H9 (cell line): ENCODE measurements at regions not wholly inside any gene's neighbourhood (a gene's known extent, or its start where the extent isn't known, plus 50 kb on each side); places are given as distances from the start of the nearest gene placed in this dataset.
"Not testable (repeated sequence)": the region's sequence is repeated elsewhere in the genome, so short reads cannot be mapped to it uniquely, and the experiment has no call there.

ENCODE experiments used
- DNase-seq: peaks from one replicate; pipeline ENCODE4 v3.0.0-alpha.2; 2017
- H2AFZ ChIP-seq: one replicate; pipeline ENCODE4 v1.6.1; 2013; ENCODE audit warnings: mild to moderate bottlenecking, low read length, control low read depth, moderate library complexity
- H2AK5ac ChIP-seq: 2 replicates; pipeline ENCODE4 v1.6.1; 2013; ENCODE audit warnings: low read length, control low read depth, mixed read lengths; ENCODE audit not compliant: insufficient read length
- H2BK120ac ChIP-seq: one replicate; pipeline ENCODE4 v1.6.1; 2013; ENCODE audit warnings: low read depth, mild to moderate bottlenecking, low read length, control low read depth, inconsistent platforms; ENCODE audit not compliant: poor library complexity, severe bottlenecking
- H2BK12ac ChIP-seq: 2 replicates; pipeline ENCODE4 v1.6.1; 2013; ENCODE audit warnings: low read length, control low read depth, mixed read lengths, low read depth; ENCODE audit not compliant: insufficient read length
- H2BK15ac ChIP-seq: 2 replicates; pipeline ENCODE4 v1.6.1; 2013; ENCODE audit warnings: low read depth, low read length, control low read depth
- H2BK20ac ChIP-seq: one replicate; pipeline ENCODE4 v1.6.1; 2013; ENCODE audit warnings: low read depth, mild to moderate bottlenecking, low read length, control low read depth, inconsistent platforms; ENCODE audit not compliant: poor library complexity, severe bottlenecking
- H2BK5ac ChIP-seq: 2 replicates; pipeline ENCODE4 v1.6.1; 2013; ENCODE audit warnings: low read length, control low read depth, mixed read lengths; ENCODE audit not compliant: insufficient read length
- H3K14ac ChIP-seq: 2 replicates; pipeline ENCODE4 v1.6.1; 2013; ENCODE audit warnings: low read length, control low read depth; ENCODE audit not compliant: insufficient read depth
- H3K18ac ChIP-seq: 2 replicates; pipeline ENCODE4 v1.6.1; 2013; ENCODE audit warnings: low read depth, mild to moderate bottlenecking, mixed read lengths, low read length, control low read depth; ENCODE audit not compliant: insufficient read length
- H3K23ac ChIP-seq: 2 replicates; pipeline ENCODE4 v1.6.1; 2013; ENCODE audit warnings: low read length, control low read depth, mixed read lengths, low read depth; ENCODE audit not compliant: insufficient read length
- H3K23me2 ChIP-seq: 2 replicates; pipeline ENCODE4 v1.6.1; 2013; ENCODE audit warnings: low read depth, mild to moderate bottlenecking, mixed read lengths, low read length, control low read depth; ENCODE audit not compliant: insufficient read length, poor library complexity, severe bottlenecking
- H3K27ac ChIP-seq: 2 replicates; pipeline ENCODE4 v1.5.1; 2013; ENCODE audit warnings: low read length, control low read depth, mixed read lengths, low read depth; ENCODE audit not compliant: insufficient read length
- H3K27me3 ChIP-seq: 2 replicates; pipeline ENCODE4 v1.6.1; 2013; ENCODE audit warnings: low read length, control low read depth, inconsistent platforms; ENCODE audit not compliant: insufficient read depth
- H3K4ac ChIP-seq: 2 replicates; pipeline ENCODE4 v1.6.1; 2013; ENCODE audit warnings: low read depth, mild to moderate bottlenecking, control low read depth, inconsistent platforms, low read length, moderate library complexity
- H3K4me1 ChIP-seq: 2 replicates; pipeline ENCODE4 v1.6.1; 2013; ENCODE audit warnings: low read length, control low read depth, inconsistent platforms; ENCODE audit not compliant: insufficient read depth
- H3K4me2 ChIP-seq: 2 replicates; pipeline ENCODE4 v1.6.1; 2013; ENCODE audit warnings: low read length, control low read depth, mixed read lengths; ENCODE audit not compliant: insufficient read length, insufficient read depth
- H3K56ac ChIP-seq: 2 replicates; pipeline ENCODE4 v1.6.1; 2013; ENCODE audit warnings: low read depth, mild to moderate bottlenecking, mixed read lengths, low read length, control low read depth; ENCODE audit not compliant: insufficient read length
- H3K79me1 ChIP-seq: 2 replicates; pipeline ENCODE4 v1.6.1; 2013; ENCODE audit warnings: low read depth, mild to moderate bottlenecking, moderate library complexity, low read length, control low read depth, inconsistent platforms; ENCODE audit not compliant: insufficient read depth, poor library complexity, severe bottlenecking
- H3K79me2 ChIP-seq: 2 replicates; pipeline ENCODE4 v1.6.1; 2013; ENCODE audit warnings: low read length, control low read depth, inconsistent platforms; ENCODE audit not compliant: insufficient read depth
- H3K9ac ChIP-seq: 2 replicates; pipeline ENCODE4 v1.6.1; 2013; ENCODE audit warnings: low read length, control low read depth, mixed read lengths; ENCODE audit not compliant: insufficient read length; ENCODE audit errors: extremely low read depth
- H3K9me3 ChIP-seq: one replicate; pipeline ENCODE4 v1.6.1; 2013; ENCODE audit warnings: low read depth, low read length, inconsistent platforms; ENCODE audit not compliant: control insufficient read depth
- H3T11ph ChIP-seq: one replicate; pipeline ENCODE4 v1.6.1; 2013; ENCODE audit warnings: mild to moderate bottlenecking, low read length, control low read depth, inconsistent platforms
- H4K20me1 ChIP-seq: one replicate; pipeline ENCODE4 v1.6.1; 2013; ENCODE audit not compliant: control insufficient read depth, insufficient read length, insufficient read depth
- H4K5ac ChIP-seq: 2 replicates; pipeline ENCODE4 v1.6.1; 2013; ENCODE audit warnings: low read depth, mild to moderate bottlenecking, mixed read lengths, low read length, control low read depth; ENCODE audit not compliant: insufficient read length
- H4K8ac ChIP-seq: replicated peaks from 2 replicates; pipeline ENCODE4 v1.6.1; 2013; ENCODE audit warnings: low read length, control low read depth, mixed read lengths, low read depth; ENCODE audit not compliant: insufficient read length
- H4K91ac ChIP-seq: 2 replicates; pipeline ENCODE4 v1.6.1; 2013; ENCODE audit warnings: low read depth, mild to moderate bottlenecking, moderate library complexity, mixed read lengths, low read length, control low read depth; ENCODE audit not compliant: insufficient read length
- H3K27ac Mint-ChIP-seq, 3 experiments: 2 replicates in 2 of 3; 3 replicates in 1 of 3; pipeline ENCODE4 v1.8.0; 2020 to 2021; ENCODE audit warnings: mixed read lengths in 3 of 3, mild to moderate bottlenecking in 1 of 3, moderate library complexity in 1 of 3
- H3K27me3 Mint-ChIP-seq: 2 replicates; pipeline ENCODE4 v1.8.0; 2021; ENCODE audit warnings: low read depth, mild to moderate bottlenecking, moderate library complexity, mixed read lengths
- H3K36me3 Mint-ChIP-seq, 3 experiments: 2 replicates in 2 of 3; 3 replicates in 1 of 3; pipeline ENCODE4 v1.8.0; 2020 to 2021; ENCODE audit warnings: low read depth in 3 of 3, mixed read lengths in 3 of 3; ENCODE audit not compliant: insufficient read depth in 1 of 3
- H3K4me1 Mint-ChIP-seq, 2 experiments: 2 replicates each; pipeline ENCODE4 v1.8.0; 2020; ENCODE audit warnings: mixed read lengths in 2 of 2
- H3K4me3 Mint-ChIP-seq, 2 experiments: 2 replicates in 1 of 2; 3 replicates in 1 of 2; pipeline ENCODE4 v1.8.0; 2020 to 2021; ENCODE audit warnings: mild to moderate bottlenecking in 2 of 2, mixed read lengths in 2 of 2, moderate library complexity in 1 of 2
- H3K9me3 Mint-ChIP-seq, 2 experiments: 2 replicates in 1 of 2; 3 replicates in 1 of 2; pipeline ENCODE4 v1.8.0; 2020; ENCODE audit warnings: mild to moderate bottlenecking in 2 of 2, mixed read lengths in 2 of 2, moderate library complexity in 1 of 2
- WGBS: extraction: QIAGEN DNeasy Blood & Tissue Kit; methylation state at CpG from one replicate; pipeline ENCODE4 v1.1.7; 2013; ENCODE audit warnings: missing lambda C conversion rate, low lambda C conversion rate, mixed read lengths; ENCODE audit not compliant: insufficient read length; ENCODE audit errors: extremely low coverage; 5-methylcytosine and 5-hydroxymethylcytosine counted together

DNA sequence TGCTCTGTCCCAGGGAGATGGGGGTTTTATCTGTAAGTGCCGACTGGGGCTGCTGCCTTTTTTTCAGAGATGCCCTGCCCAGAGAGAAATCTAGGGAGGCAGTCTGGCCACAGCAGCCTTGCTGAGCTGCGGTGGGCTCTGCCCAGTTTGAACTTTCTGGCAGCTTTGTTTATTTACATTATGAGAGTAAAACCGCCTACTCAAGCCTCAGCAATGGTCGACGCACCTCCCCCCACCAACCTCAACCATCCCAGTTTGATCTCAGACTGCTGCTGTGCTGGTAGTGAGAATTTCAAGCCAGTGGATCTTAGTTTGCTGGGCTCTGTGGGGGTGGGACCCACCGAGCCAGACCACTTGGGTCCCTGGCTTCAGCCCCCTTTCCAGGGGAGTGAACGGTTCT, 188.0 kb downstream of the PRELID2 start:
- not testable (repeated sequence) for H3K4me3 Mint-ChIP-seq, H3K14ac ChIP-seq, H2BK15ac ChIP-seq, H3K9ac ChIP-seq, H3T11ph ChIP-seq, H2AFZ ChIP-seq, H3K4me2 ChIP-seq, H3K79me2 ChIP-seq, H3K27me3 Mint-ChIP-seq, DNase-seq, H3K4ac ChIP-seq, H2AK5ac ChIP-seq, H4K20me1 ChIP-seq, H3K18ac ChIP-seq, H4K5ac ChIP-seq, H2BK5ac ChIP-seq, H2BK20ac ChIP-seq, H4K91ac ChIP-seq, H3K23me2 ChIP-seq, H4K8ac ChIP-seq, H3K9me3 ChIP-seq, H3K4me1 ChIP-seq, H3K27me3 ChIP-seq, H3K23ac ChIP-seq, H3K79me1 ChIP-seq, H3K27ac Mint-ChIP-seq, H2BK12ac ChIP-seq, H3K56ac ChIP-seq, H3K27ac ChIP-seq, H2BK120ac ChIP-seq
- Mint-ChIP-seq H3K36me3 (peaks cover 4 to 14% (median 11%) of the 10 kb centered on the region in 3 experiments; a peak in 5 of 7 replicates), H3K4me1 (peaks cover 16 to 19% of the 10 kb centered on the region in 2 experiments), H3K9me3 (peaks cover 4 to 10% of the 10 kb centered on the region in 2 experiments)
- no CpG with 5 or more reads among the region's 7 CpGs for WGBS

DNA sequence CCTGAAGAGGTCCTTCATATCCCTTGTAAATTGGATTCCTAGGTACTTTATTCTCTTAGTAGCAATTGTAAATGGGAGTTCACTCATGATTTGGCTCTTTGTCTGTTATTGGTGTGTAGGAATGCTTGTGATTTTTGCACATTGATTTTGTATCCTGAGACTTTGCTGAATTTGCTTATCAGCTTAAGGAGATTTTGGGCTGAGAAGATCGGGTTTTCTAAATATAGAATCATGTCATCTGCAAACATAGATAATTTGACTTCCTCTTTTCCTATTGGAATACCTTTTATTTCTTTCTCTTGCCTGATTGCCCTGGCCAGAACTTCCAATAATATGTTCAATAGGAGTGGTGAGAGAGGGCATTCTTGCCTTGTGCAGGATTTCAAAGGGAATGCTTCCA, 191.9 kb downstream of the PRELID2 start:
- not testable (repeated sequence) for H2AK5ac ChIP-seq, H3K56ac ChIP-seq, H3K36me3 Mint-ChIP-seq, H3K4me2 ChIP-seq, DNase-seq, H3K4ac ChIP-seq, H4K8ac ChIP-seq, H2BK12ac ChIP-seq, H3K4me1 ChIP-seq, H2AFZ ChIP-seq, H3K27me3 Mint-ChIP-seq, H3K27ac Mint-ChIP-seq, H4K20me1 ChIP-seq, H3K23ac ChIP-seq, H3K23me2 ChIP-seq, H3K9me3 ChIP-seq, H3K14ac ChIP-seq, H2BK120ac ChIP-seq, H3K9me3 Mint-ChIP-seq, H3T11ph ChIP-seq, H2BK20ac ChIP-seq, H3K79me2 ChIP-seq, H3K9ac ChIP-seq, H3K18ac ChIP-seq, H4K5ac ChIP-seq, H3K27ac ChIP-seq, H3K79me1 ChIP-seq, H2BK5ac ChIP-seq, H4K91ac ChIP-seq, H3K27me3 ChIP-seq, H2BK15ac ChIP-seq, H3K4me3 Mint-ChIP-seq
- peaks cover 16 to 19% of the 10 kb centered on the region in 2 experiments for H3K4me1 Mint-ChIP-seq
- no CpG with 5 or more reads among the region's 1 CpG for WGBS
